ENCODE measurements at regions not wholly inside any gene's neighbourhood (a gene's known extent, or its start where the extent isn't known, plus 50 kb on each side); places are given as distances from the start of the nearest gene placed in this dataset.

- dilution Hi-C loops (cut with HindIII; ENCODE audit: low sequenced_read_pairs, unreplicated experiment): no loop called here
- Histone ChIP-seq H4K20me1 (ENCODE audit: insufficient read depth, low read length) (no peaks in the 10 kb centered on the region), H3K18ac (ENCODE audit: low read depth, low read length) (no peak overlapping the region), H3K79me1 (ENCODE audit: low read depth in 1 of 2, low read length in 2 of 2) (no peaks in the 10 kb centered on the region), H3K27me3 (ENCODE audit: control insufficient read depth, insufficient read depth, low read length) (no peaks in the 10 kb centered on the region), H2BK15ac (ENCODE audit: low read depth, low read length) (no peak overlapping the region), H2AK5ac (ENCODE audit: low read depth, low read length) (no peak overlapping the region), H3K36me3 (ENCODE audit: control insufficient read depth, insufficient read depth, low read length) (no peaks in the 10 kb centered on the region), H3K4me2 (ENCODE audit: low read depth, low read length) (no peak overlapping the region), H3K23ac (ENCODE audit: low read depth, low read length) (no peak overlapping the region), H3K4ac (ENCODE audit: low read depth, low read length) (no peak overlapping the region), H2AFZ (replicated peaks; ENCODE audit: low read length, poor library complexity) (no peak overlapping the region), H3K4me1 (ENCODE audit: control insufficient read depth, insufficient read depth, low read length) (no peaks in the 10 kb centered on the region; the same call in 1 of the 2 replicates), H3K27ac (ENCODE audit: insufficient read depth, low read length) (no peak overlapping the region), H2AK9ac (replicated peaks; ENCODE audit: low read depth, low read length, poor library complexity) (peak overlapping the region; percentile 1), H3K14ac (replicated peaks; ENCODE audit: low read depth, low read length) (no peak overlapping the region), H4K5ac (ENCODE audit: low read depth, low read length) (no peak overlapping the region), H2BK5ac (ENCODE audit: low read depth, low read length, poor library complexity, severe bottlenecking) (no peak overlapping the region), H3K4me3 (ENCODE audit: insufficient read depth, low read depth, low read length) (no peak overlapping the region), H3K56ac (ENCODE audit: extremely low read depth, insufficient read depth, low read length) (no peak overlapping the region), H2BK120ac (ENCODE audit: low read depth, low read length) (no peak overlapping the region), H3K9me1 (ENCODE audit: insufficient read depth, low read length) (no peaks in the 10 kb centered on the region), H4K8ac (ENCODE audit: low read depth in 2 of 2, low read length in 2 of 2) (no peak overlapping the region), H2BK20ac (ENCODE audit: low read depth, low read length) (no peak overlapping the region), H4K91ac (ENCODE audit: insufficient read depth, low read depth, low read length) (no peak overlapping the region), H3K9me3 (ENCODE audit: control insufficient read depth, insufficient read depth, low read length) (no peaks in the 10 kb centered on the region), H3K9ac (ENCODE audit: low read depth, low read length) (no peak overlapping the region)
- POLR2A ChIA-PET (ENCODE audit: unreplicated experiment): no interaction called here
- no TSS peak for BruUV-seq (replicated peaks)
- ATAC-seq (ENCODE audit: low read depth) (peak; percentile 93), DNase-seq (peak; percentile 86)
- CTCF ChIA-PET: interaction anchor here (0.5 to 2.8 kb wide), 16 partner anchors 12 to 1858 kb away, joined by 3 to 23 read pairs (median 4); no protein-coding TSS in a partner anchor
- TF ChIP-seq SMC3 (IDR thresholded peaks at IDR 0.05; ENCODE audit: low read depth, low read length) (peak; percentile 83), BHLHE40 (IDR thresholded peaks at IDR 0.05; ENCODE audit: low read depth, low read length) (peak; percentile 27; the same call in 1 of the 2 replicates), RAD21 (IDR thresholded peaks at IDR 0.05; ENCODE audit: low read length) (peak; percentile 77), USF2 (IDR thresholded peaks at IDR 0.05; ENCODE audit: low read depth, low read length) (no peak), RCOR1 (IDR thresholded peaks at IDR 0.05; ENCODE audit: insufficient replicate concordance, low read length) (peak; percentile 99), POLR2A (IDR thresholded peaks at IDR 0.05; ENCODE audit: low read depth, low read length) (no peak), NFE2L2 (IDR thresholded peaks at IDR 0.05; ENCODE audit: low read depth, low read length) (no peak), CTCF (conservative IDR thresholded peaks at IDR 0.05; ENCODE audit: low read depth, low read length) (peak; percentile 99), MXI1 (IDR thresholded peaks at IDR 0.05; ENCODE audit: borderline replicate concordance, low read depth, low read length) (peak; percentile 47; the same call in 1 of the 2 replicates), RFX5 (IDR thresholded peaks at IDR 0.05; ENCODE audit: low read depth, low read length) (no peak), ELK1 (IDR thresholded peaks at IDR 0.05; ENCODE audit: borderline replicate concordance, low read depth, low read length) (no peak), CEBPB (IDR thresholded peaks at IDR 0.05; ENCODE audit: low read depth, low read length) (no peak), CHD1 (IDR thresholded peaks at IDR 0.05; ENCODE audit: low read depth, low read length) (no peak), FOS (IDR thresholded peaks at IDR 0.05; ENCODE audit: low read depth, low read length) (peak; percentile 91), MAFK (IDR thresholded peaks at IDR 0.05; ENCODE audit: low read depth, low read length) (no peak), MAZ (IDR thresholded peaks at IDR 0.05; ENCODE audit: borderline replicate concordance, low read depth, low read length) (peak; percentile 51; the same call in 1 of the 2 replicates)
- in situ Hi-C loops (cut with MboI; ENCODE audit: low sequenced_read_pairs): loop anchor here (5.0 to 25.0 kb wide), 3 partner anchors 248 to 1768 kb away; no protein-coding TSS in a partner anchor
- WGBS, 2 experiments (ENCODE audit: extremely low coverage in 2 of 2, insufficient read length in 1 of 2): no CpG with 5 or more reads among the region's 6 CpGs
- intact Hi-C loops (cut with micrococcal nuclease): loop anchor here (1.0 to 5.0 kb wide), 4 partner anchors 177 to 862 kb away; no protein-coding TSS in a partner anchor
These were observed 115.8 kb downstream of the KBTBD8 start for GRCh38 chr3:67113802-67114407.
